DMS79 treated with DMSO at 0.1 percent for 48 hours (cell line): ENCODE measurements at regions not wholly inside any gene's neighbourhood (a gene's known extent, or its start where the extent isn't known, plus 50 kb on each side); places are given as distances from the start of the nearest gene placed in this dataset.
"Not testable (repeated sequence)": the region's sequence is repeated elsewhere in the genome, so short reads cannot be mapped to it uniquely, and the experiment has no call there.

Experiments used
- DNase-seq: peaks from one replicate; lab custom pipeline; 2025; lab: John Stamatoyannopoulos, UW

- DNase-seq: no peak
These were observed 127.7 kb upstream of the ZNF267 start for GRCh38 chr16:31745900-31746299.

DNA sequence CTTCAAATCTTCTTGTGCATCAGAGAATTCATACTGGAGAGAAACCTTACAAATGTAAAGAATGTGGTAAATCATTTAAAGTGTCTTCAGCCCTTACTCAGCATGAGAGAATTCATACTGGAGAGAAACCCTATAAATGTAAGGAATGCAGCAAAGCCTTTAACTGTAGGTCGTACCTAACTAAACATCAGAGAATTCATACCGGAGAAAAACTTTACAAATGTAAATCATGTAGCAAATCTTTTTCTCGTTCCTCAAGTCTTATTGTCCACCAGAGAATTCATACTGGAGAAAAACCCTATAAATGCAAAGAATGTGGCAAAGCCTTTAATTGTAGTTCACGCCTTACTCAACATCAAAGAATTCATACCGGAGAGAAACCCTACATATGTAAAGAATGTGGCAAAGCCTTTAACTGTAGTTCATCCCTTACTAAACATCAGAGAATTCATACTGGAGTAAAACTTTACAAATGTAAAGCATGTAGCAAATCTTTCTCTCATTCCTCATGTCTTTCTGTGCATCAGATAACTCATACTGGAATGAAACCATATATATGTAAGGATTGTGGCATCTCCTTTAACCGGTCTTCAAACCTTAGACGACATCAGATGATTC lies 118.5 kb upstream of the ZNF267 start:
- DNase-seq: no peak

- no peak for DNase-seq
These were observed 109.5 kb upstream of the ZNF267 start for GRCh38 chr16:31764103-31764502.

GRCh38 chr16:31767267-31767666 lies 106.3 kb upstream of the ZNF267 start:
- DNase-seq: no peak

DNA sequence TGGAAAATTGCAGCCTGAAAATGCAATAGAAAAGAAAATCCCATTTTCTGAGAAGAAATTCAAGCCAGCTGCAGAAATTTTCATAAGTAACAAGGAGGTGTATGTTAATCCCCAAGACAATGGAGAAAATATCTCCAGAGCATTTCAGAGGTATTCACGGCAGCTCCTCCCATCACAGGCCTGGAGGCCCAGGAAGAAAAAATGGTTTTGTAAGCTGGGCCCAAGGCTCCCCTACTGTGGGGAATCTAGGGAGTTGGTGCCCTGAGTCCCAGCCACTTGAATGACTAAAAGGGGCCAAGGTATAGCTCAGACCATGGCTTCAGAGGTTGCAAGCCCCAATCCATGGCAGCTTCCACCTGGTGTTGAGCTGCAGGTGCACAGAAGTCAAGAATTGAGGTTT lies 93.3 kb upstream of the ZNF267 start:
- DNase-seq: no peak

DNA sequence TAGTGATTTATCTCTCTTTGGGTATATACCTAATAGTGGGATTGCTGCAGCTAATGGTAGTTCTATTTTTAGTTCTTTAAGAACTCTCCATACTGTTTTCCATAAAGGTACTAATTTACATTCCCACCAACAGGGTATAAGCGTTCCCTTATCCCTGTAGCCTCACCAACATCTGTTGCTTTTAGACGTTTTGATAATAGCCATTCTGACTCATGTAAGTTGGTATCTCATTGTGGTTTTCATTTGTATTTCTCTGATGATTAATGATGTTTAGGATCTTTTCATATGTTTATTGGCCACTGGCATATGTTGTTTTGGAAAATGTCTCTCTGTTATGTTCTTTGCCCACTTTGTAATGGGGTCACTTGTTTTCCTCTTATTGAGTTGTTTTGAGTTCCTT lies 88.5 kb upstream of the ZNF267 start:
- no peak for DNase-seq

- DNase-seq: no peak
These were observed 66.5 kb upstream of the ZNF267 start for GRCh38 chr16:31807086-31807485.

GRCh38 chr16:31810863-31811262 lies 62.7 kb upstream of the ZNF267 start:
- no peak for DNase-seq

GRCh38 chr16:31816141-31816540 lies 57.5 kb upstream of the ZNF267 start:
- DNase-seq: not testable (repeated sequence)

DNA sequence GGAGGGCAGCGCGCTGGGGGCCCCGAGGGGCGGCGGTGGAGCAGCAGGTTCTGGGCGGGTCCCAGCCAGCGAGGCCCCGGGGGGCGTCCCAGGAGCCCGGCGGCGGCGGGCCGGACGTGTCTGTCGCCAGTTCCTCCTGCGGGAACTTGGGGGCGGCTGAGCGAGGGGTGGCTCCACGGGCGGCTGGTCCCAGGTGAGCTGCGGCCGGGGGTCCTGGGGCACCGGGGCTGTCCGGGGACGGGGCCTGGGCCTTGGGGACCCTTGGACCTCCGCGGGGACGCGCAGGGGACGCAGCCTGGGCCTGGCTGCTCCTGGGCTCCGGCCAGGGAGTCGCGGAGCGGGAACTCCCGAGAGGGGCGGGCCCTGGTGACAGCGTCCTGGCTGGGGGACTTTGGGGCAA lies 54.2 kb upstream of the ZNF267 start:
- DNase-seq: no peak

DNA sequence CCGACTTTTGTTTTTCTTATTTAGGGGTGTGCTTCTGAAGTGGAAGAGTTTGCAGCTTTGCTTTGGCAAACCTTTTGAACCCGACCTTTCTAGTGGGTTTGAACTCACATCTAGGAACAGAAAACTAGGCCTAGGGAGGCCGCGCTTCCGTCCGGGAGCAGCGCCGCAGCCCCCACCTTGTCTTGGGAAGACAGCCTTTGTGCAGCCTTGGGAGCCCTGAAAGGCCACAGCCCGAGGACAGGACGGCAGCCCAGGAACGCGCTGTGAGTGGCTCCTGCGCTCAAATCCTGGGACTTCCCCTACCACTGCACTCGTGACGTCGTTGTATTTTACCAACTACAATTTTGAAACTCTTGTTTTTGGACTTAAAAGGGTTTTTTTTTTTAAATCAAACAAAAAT lies 53.7 kb upstream of the ZNF267 start:
- DNase-seq: no peak
